Lower lobe of right lung (tissue), 2 donors: ENCODE measurements at regions not wholly inside any gene's neighbourhood (a gene's known extent, or its start where the extent isn't known, plus 50 kb on each side); places are given as distances from the start of the nearest gene placed in this dataset.

Source experiments
- ATAC-seq, 2 donors: fragments of 200-7000 bp; cut with Tn5 transposase; one replicate each; pipeline ENCODE4 v1.9.1; 2020 to 2022; ENCODE audit warnings: mild to moderate bottlenecking in 2 of 2, moderate library complexity in 2 of 2
- DNase-seq: peaks from one replicate; pipeline ENCODE4 v3.0.0-alpha.2; 2020
- H3K27ac ChIP-seq: fragments of 200-600 bp; one replicate; pipeline ENCODE4 v1.8.0; 2022
- H3K27me3 ChIP-seq: fragments of 200-600 bp; one replicate; pipeline ENCODE4 v1.8.0; 2022; ENCODE audit warnings: low read depth
- H3K36me3 ChIP-seq: fragments of 200-600 bp; one replicate; pipeline ENCODE4 v1.8.0; 2022; ENCODE audit warnings: mild to moderate bottlenecking
- H3K4me1 ChIP-seq: fragments of 200-600 bp; one replicate; pipeline ENCODE4 v1.8.0; 2022
- H3K4me3 ChIP-seq: fragments of 200-600 bp; one replicate; pipeline ENCODE4 v1.8.0; 2022; ENCODE audit warnings: mild to moderate bottlenecking
- H3K9me3 ChIP-seq: fragments of 200-600 bp; one replicate; pipeline ENCODE4 v1.8.0; 2022
- CTCF ChIP-seq: fragments of 200-600 bp; IDR thresholded peaks from one replicate; pipeline ENCODE4 v1.8.0; 2022; ENCODE audit warnings: antibody characterized with exemption, mild to moderate bottlenecking
- intact Hi-C: fragments of 100-400 bp; cut with DNase I; formaldehyde crosslinking; loops from one replicate; pipeline ENCODE4 v1.11.0; 2022
- donor health status: DM: no; HTN: yes; CAD: no; lungs with severe emphysema.

GRCh38 chr6:163643866-163644265, 229.3 kb downstream of the QKI start:
- H3K4me1 ChIP-seq, result no peaks in the 10 kb centered on the region

GRCh38 chr6:163641706-163642105, 227.2 kb downstream of the QKI start:
- Histone ChIP-seq H3K27me3 (no peaks in the 10 kb centered on the region), H3K9me3 (no peaks in the 10 kb centered on the region), H3K27ac (no peak overlapping the region), H3K36me3 (no peaks in the 10 kb centered on the region), H3K4me1 (no peaks in the 10 kb centered on the region), H3K4me3 (no peak overlapping the region)
- no peak for TF ChIP-seq CTCF
- ATAC-seq (no peak), DNase-seq (no peak)
- intact Hi-C loops, result no loop called here

More at GRCh38 chr6:163643866-163644265, 229.3 kb downstream of the QKI start:
- Histone ChIP-seq H3K4me3 (no peak overlapping the region), H3K27ac (no peak overlapping the region), H3K9me3 (no peaks in the 10 kb centered on the region), H3K36me3 (no peaks in the 10 kb centered on the region), H3K27me3 (no peaks in the 10 kb centered on the region)
- DNase-seq (no peak), ATAC-seq (no peak)
- intact Hi-C loops, result no loop called here
- no peak for TF ChIP-seq CTCF

GRCh38 chr6:163640641-163641040, 226.1 kb downstream of the QKI start:
- ATAC-seq (no peak), DNase-seq (no peak)
- TF ChIP-seq CTCF, result no peak
- Histone ChIP-seq H3K4me1 (no peaks in the 10 kb centered on the region), H3K9me3 (no peaks in the 10 kb centered on the region), H3K4me3 (no peak overlapping the region), H3K36me3 (no peaks in the 10 kb centered on the region), H3K27ac (no peak overlapping the region), H3K27me3 (no peaks in the 10 kb centered on the region)
- intact Hi-C loops, result no loop called here

GRCh38 chr6:163637524-163637923, 223.0 kb downstream of the QKI start:
- Histone ChIP-seq H3K4me1 (no peaks in the 10 kb centered on the region), H3K9me3 (no peaks in the 10 kb centered on the region), H3K27me3 (no peaks in the 10 kb centered on the region), H3K4me3 (no peak overlapping the region), H3K36me3 (no peaks in the 10 kb centered on the region), H3K27ac (no peak overlapping the region)
- peak in 1 of 2 donors; percentile 13 for ATAC-seq
- DNase-seq, result no peak
- intact Hi-C loops, result no loop called here
- TF ChIP-seq CTCF, result no peak

GRCh38 chr6:163635731-163636364, 221.3 kb downstream of the QKI start:
- TF ChIP-seq CTCF, result no peak

More at GRCh38 chr6:163635731-163636364, 221.3 kb downstream of the QKI start:
- DNase-seq (no peak), ATAC-seq (no peak)
- Histone ChIP-seq H3K4me3 (no peak overlapping the region), H3K4me1 (no peaks in the 10 kb centered on the region), H3K9me3 (no peaks in the 10 kb centered on the region), H3K36me3 (no peaks in the 10 kb centered on the region), H3K27me3 (peaks cover 14% of the 10 kb centered on the region), H3K27ac (no peak overlapping the region)
- intact Hi-C loops, result no loop called here
